Smooth muscle cell (in vitro differentiated cells): ENCODE measurements at regions not wholly inside any gene's neighbourhood (a gene's known extent, or its start where the extent isn't known, plus 50 kb on each side); places are given as distances from the start of the nearest gene placed in this dataset.

Source experiments
- DNase-seq: peaks from one replicate; lab custom pipeline; 2025; ENCODE audit not compliant: unreplicated experiment; lab: John Stamatoyannopoulos, UW
- H2AFZ ChIP-seq: fragments of 200-600 bp; sonication (generic); 2 replicates; pipeline ENCODE4 v1.6.0; 2016; ENCODE audit warnings: antibody characterized with exemption, low read depth, mild to moderate bottlenecking
- H3F3A ChIP-seq: fragments of 200-600 bp; sonication (generic); 2 replicates; pipeline ENCODE4 v1.6.0; 2017; ENCODE audit warnings: antibody characterized with exemption, low read depth
- H3K27ac ChIP-seq: fragments of 200-600 bp; sonication (generic); 2 replicates; pipeline ENCODE4 v1.5.1; 2016; ENCODE audit warnings: low read depth, mild to moderate bottlenecking
- H3K27me3 ChIP-seq: fragments of 200-600 bp; sonication (generic); 2 replicates; pipeline ENCODE4 v1.6.1; 2016; ENCODE audit warnings: low read depth, mild to moderate bottlenecking
- H3K36me3 ChIP-seq: fragments of 200-600 bp; sonication (generic); 2 replicates; pipeline ENCODE4 v1.5.1; 2016; ENCODE audit warnings: low read depth
- H3K4me1 ChIP-seq: fragments of 200-600 bp; sonication (generic); 2 replicates; pipeline ENCODE4 v1.5.1; 2016; ENCODE audit warnings: low read depth
- H3K4me2 ChIP-seq: fragments of 200-600 bp; sonication (generic); 2 replicates; pipeline ENCODE4 v1.6.0; 2016; ENCODE audit warnings: mild to moderate bottlenecking
- H3K4me3 ChIP-seq: fragments of 200-600 bp; sonication (generic); 2 replicates; pipeline ENCODE4 v1.5.1; 2016; ENCODE audit warnings: mild to moderate bottlenecking
- H3K79me2 ChIP-seq: fragments of 200-600 bp; sonication (generic); 2 replicates; pipeline ENCODE4 v1.6.0; 2016; ENCODE audit warnings: low read depth, mild to moderate bottlenecking
- H3K9ac ChIP-seq: fragments of 200-600 bp; sonication (generic); 2 replicates; pipeline ENCODE4 v1.6.0; 2016; ENCODE audit warnings: low read depth
- H3K9me3 ChIP-seq: fragments of 200-600 bp; sonication (generic); replicated peaks from 2 replicates; pipeline ENCODE4 v1.5.1; 2016; ENCODE audit warnings: low read depth
- H4K20me1 ChIP-seq: fragments of 200-600 bp; sonication (generic); 2 replicates; pipeline ENCODE4 v1.6.0; 2016; ENCODE audit warnings: low read depth
- CTCF ChIP-seq: fragments of 200-600 bp; sonication (generic); IDR thresholded peaks from 2 replicates; pipeline ENCODE4 v1.5.1; 2017; ENCODE audit warnings: borderline replicate concordance, mild to moderate bottlenecking, antibody characterized with exemption; ENCODE audit not compliant: insufficient read depth, poor library complexity, severe bottlenecking
- WGBS: methylation state at CpG from one replicate; pipeline ENCODE4 v1.1.7; 2016; ENCODE audit warnings: low lambda C conversion rate; 5-methylcytosine and 5-hydroxymethylcytosine counted together

- no peaks in the 10 kb centered on the region for H3K79me2 ChIP-seq
- no peaks in the 10 kb centered on the region for H3K4me1 ChIP-seq
- peaks cover 3% of the 10 kb centered on the region for H3K27me3 ChIP-seq
- H3K4me3 ChIP-seq: no peak overlapping the region
- no peaks in the 10 kb centered on the region for H4K20me1 ChIP-seq
- no peaks in the 10 kb centered on the region for H3F3A ChIP-seq
- no peak overlapping the region for H3K4me2 ChIP-seq
- 92% methylated on average over 5 of the region's 5 CpGs for WGBS
- H3K9ac ChIP-seq: no peak overlapping the region
- no peaks in the 10 kb centered on the region for H3K9me3 ChIP-seq
- no peak for DNase-seq
- no peak overlapping the region for H3K27ac ChIP-seq
- H2AFZ ChIP-seq: no peak overlapping the region
- no peak for TF ChIP-seq CTCF
- H3K36me3 ChIP-seq: no peaks in the 10 kb centered on the region
These were observed 236.9 kb upstream of the PPARGC1A start for GRCh38 chr4:24126776-24127175.

GRCh38 chr4:24121395-24122175 is 231.7 kb upstream of the PPARGC1A start:
- H3K4me3 ChIP-seq: no peak overlapping the region
- no peaks in the 10 kb centered on the region for H3K9me3 ChIP-seq
- H3K9ac ChIP-seq: no peak overlapping the region
- H3K79me2 ChIP-seq: no peaks in the 10 kb centered on the region
- no peak for TF ChIP-seq CTCF
- 72% methylated on average over 15 of the region's 15 CpGs for WGBS
- DNase-seq: no peak
- H3K36me3 ChIP-seq: no peaks in the 10 kb centered on the region
- H2AFZ ChIP-seq: peak overlapping the region; percentile 70
- no peak overlapping the region for H3K4me2 ChIP-seq
- H3F3A ChIP-seq: no peaks in the 10 kb centered on the region
- H4K20me1 ChIP-seq: no peaks in the 10 kb centered on the region
- H3K4me1 ChIP-seq: no peaks in the 10 kb centered on the region
- peak overlapping the region; percentile 23 for H3K27ac ChIP-seq
- peaks cover 3% of the 10 kb centered on the region for H3K27me3 ChIP-seq

GRCh38 chr4:24117975-24118374 is 228.1 kb upstream of the PPARGC1A start:
- no peak for DNase-seq
- Histone ChIP-seq H3K4me2 (no peak overlapping the region), H3K27ac (no peak overlapping the region), H3K4me3 (no peak overlapping the region), H3K79me2 (no peaks in the 10 kb centered on the region), H3F3A (no peaks in the 10 kb centered on the region), H4K20me1 (no peaks in the 10 kb centered on the region), H3K4me1 (no peaks in the 10 kb centered on the region), H3K9ac (no peak overlapping the region), H3K27me3 (no peaks in the 10 kb centered on the region), H2AFZ (no peak overlapping the region), H3K36me3 (no peaks in the 10 kb centered on the region), H3K9me3 (no peaks in the 10 kb centered on the region)
- TF ChIP-seq CTCF: no peak
- 82% methylated on average over 8 of the region's 8 CpGs for WGBS

GRCh38 chr4:24116107-24116506 is 226.3 kb upstream of the PPARGC1A start:
- no peak overlapping the region for H2AFZ ChIP-seq
- H3K4me2 ChIP-seq: no peak overlapping the region
- H3K36me3 ChIP-seq: no peaks in the 10 kb centered on the region
- H3K27me3 ChIP-seq: no peaks in the 10 kb centered on the region
- WGBS: 97% methylated on average over 3 of the region's 3 CpGs
- H3K9me3 ChIP-seq: no peaks in the 10 kb centered on the region
- H3K27ac ChIP-seq: no peak overlapping the region
- no peak overlapping the region for H3K9ac ChIP-seq
- H3F3A ChIP-seq: no peaks in the 10 kb centered on the region
- H3K4me1 ChIP-seq: no peaks in the 10 kb centered on the region
- no peaks in the 10 kb centered on the region for H4K20me1 ChIP-seq
- no peak overlapping the region for H3K4me3 ChIP-seq
- H3K79me2 ChIP-seq: no peaks in the 10 kb centered on the region
- no peak for TF ChIP-seq CTCF
- no peak for DNase-seq
